DND-41 (cell line): ENCODE measurements at regions not wholly inside any gene's neighbourhood (a gene's known extent, or its start where the extent isn't known, plus 50 kb on each side); places are given as distances from the start of the nearest gene placed in this dataset.

Experiments used
- EZH2 ChIP-seq: IDR thresholded peaks from 3 replicates; pipeline ENCODE4 v1.6.1; 2012; ENCODE audit warnings: borderline replicate concordance, low read depth, mild to moderate bottlenecking, moderate library complexity, low read length, inconsistent platforms; ENCODE audit not compliant: severe bottlenecking
- TF ChIP-seq, protein P1 (sequence below): IDR thresholded peaks from 2 replicates; pipeline ENCODE4 v1.5.1; 2012; ENCODE audit warnings: borderline replicate concordance, low read length, moderate library complexity, mild to moderate bottlenecking; ENCODE audit not compliant: poor library complexity, severe bottlenecking; ENCODE audit errors: extremely low read depth

DNA sequence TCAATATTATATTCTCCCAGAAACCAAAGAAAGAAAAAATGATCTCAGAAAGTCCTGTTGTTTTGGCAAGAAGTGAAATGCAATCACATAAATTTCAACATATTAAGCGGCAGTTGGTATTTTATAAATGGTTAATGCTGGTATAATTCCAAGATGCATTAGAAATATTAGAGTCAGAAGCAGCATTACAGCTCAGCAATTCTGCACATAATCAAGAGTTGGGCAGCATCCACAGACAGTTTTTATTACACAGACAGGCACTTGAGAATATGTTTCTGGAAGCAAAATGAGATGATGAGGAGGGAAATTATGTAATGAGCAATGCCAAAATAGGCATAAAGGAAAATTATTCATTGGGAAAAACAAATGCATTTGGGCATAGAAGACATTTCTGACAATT is 148.1 kb downstream of the KCNJ2 start:
- TF ChIP-seq, protein P1, sequence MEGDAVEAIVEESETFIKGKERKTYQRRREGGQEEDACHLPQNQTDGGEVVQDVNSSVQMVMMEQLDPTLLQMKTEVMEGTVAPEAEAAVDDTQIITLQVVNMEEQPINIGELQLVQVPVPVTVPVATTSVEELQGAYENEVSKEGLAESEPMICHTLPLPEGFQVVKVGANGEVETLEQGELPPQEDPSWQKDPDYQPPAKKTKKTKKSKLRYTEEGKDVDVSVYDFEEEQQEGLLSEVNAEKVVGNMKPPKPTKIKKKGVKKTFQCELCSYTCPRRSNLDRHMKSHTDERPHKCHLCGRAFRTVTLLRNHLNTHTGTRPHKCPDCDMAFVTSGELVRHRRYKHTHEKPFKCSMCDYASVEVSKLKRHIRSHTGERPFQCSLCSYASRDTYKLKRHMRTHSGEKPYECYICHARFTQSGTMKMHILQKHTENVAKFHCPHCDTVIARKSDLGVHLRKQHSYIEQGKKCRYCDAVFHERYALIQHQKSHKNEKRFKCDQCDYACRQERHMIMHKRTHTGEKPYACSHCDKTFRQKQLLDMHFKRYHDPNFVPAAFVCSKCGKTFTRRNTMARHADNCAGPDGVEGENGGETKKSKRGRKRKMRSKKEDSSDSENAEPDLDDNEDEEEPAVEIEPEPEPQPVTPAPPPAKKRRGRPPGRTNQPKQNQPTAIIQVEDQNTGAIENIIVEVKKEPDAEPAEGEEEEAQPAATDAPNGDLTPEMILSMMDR, result no peak
- no peak for TF ChIP-seq EZH2
